ENCODE measurements at regions not wholly inside any gene's neighbourhood (a gene's known extent, or its start where the extent isn't known, plus 50 kb on each side); places are given as distances from the start of the nearest gene placed in this dataset.
"Not testable (repeated sequence)": the region's sequence is repeated elsewhere in the genome, so short reads cannot be mapped to it uniquely, and the experiment has no call there.

GRCh38 chr15:31487811-31488436 is 161.3 kb downstream of the KLF13 start:
- no peak for DNase-seq

GRCh38 chr15:31488437-31489204 is 162.0 kb downstream of the KLF13 start:
- peak; percentile 72 for DNase-seq

GRCh38 chr15:31489281-31489680 is 162.6 kb downstream of the KLF13 start:
- DNase-seq = no peak

- DNase-seq = peak; percentile 28
Observed at GRCh38 chr15:31489801-31490646, 163.4 kb downstream of the KLF13 start.

- DNase-seq = no peak
Observed at GRCh38 chr15:31494786-31495185, 168.2 kb downstream of the KLF13 start.

- DNase-seq = no peak
Observed at GRCh38 chr15:31495281-31495680, 168.6 kb downstream of the KLF13 start.

- DNase-seq = no peak
Observed at GRCh38 chr15:31497838-31498237, 171.2 kb downstream of the KLF13 start.

- DNase-seq = no peak
Observed at GRCh38 chr15:31498329-31498728, 171.7 kb downstream of the KLF13 start.

- no peak for DNase-seq
Observed at GRCh38 chr15:31498756-31499155, 172.1 kb downstream of the KLF13 start.

GRCh38 chr15:31499236-31499952 is 172.8 kb downstream of the KLF13 start:
- DNase-seq = no peak

GRCh38 chr15:31499953-31500765 is 173.5 kb downstream of the KLF13 start:
- no peak for DNase-seq

GRCh38 chr15:31500766-31501449 is 174.3 kb downstream of the KLF13 start:
- no peak for DNase-seq

GRCh38 chr15:31501536-31502157 is 175.0 kb downstream of the KLF13 start:
- DNase-seq = no peak

- no peak for DNase-seq
Observed at GRCh38 chr15:31502541-31503229, 176.1 kb downstream of the KLF13 start.

GRCh38 chr15:31503256-31503655 is 176.6 kb downstream of the KLF13 start:
- no peak for DNase-seq

GRCh38 chr15:31503758-31504461 is 177.3 kb downstream of the KLF13 start:
- no peak for DNase-seq

GRCh38 chr15:31504462-31504839 is 177.8 kb downstream of the KLF13 start:
- DNase-seq = no peak

GRCh38 chr15:31507573-31507972 is 180.9 kb downstream of the KLF13 start:
- DNase-seq = not testable (repeated sequence)

- no peak for DNase-seq
Observed at GRCh38 chr15:31508656-31509055, 182.0 kb downstream of the KLF13 start.

Data from muscle of arm (tissue), 1 donor.